Stimulated activated CD8-positive, alpha-beta memory T cell treated with anti-CD3 and anti-CD28 coated beads, Interleukin-15, amount 100 ng/mL, for 48 hours (primary cell): ENCODE measurements at regions not wholly inside any gene's neighbourhood (a gene's known extent, or its start where the extent isn't known, plus 50 kb on each side); places are given as distances from the start of the nearest gene placed in this dataset.

Experiments
- DNase-seq, 2 donors: peaks; one replicate each; pipeline ENCODE4 v3.0.0-alpha.2; 2020; ENCODE audit warnings: low read depth in 2 of 2

DNA sequence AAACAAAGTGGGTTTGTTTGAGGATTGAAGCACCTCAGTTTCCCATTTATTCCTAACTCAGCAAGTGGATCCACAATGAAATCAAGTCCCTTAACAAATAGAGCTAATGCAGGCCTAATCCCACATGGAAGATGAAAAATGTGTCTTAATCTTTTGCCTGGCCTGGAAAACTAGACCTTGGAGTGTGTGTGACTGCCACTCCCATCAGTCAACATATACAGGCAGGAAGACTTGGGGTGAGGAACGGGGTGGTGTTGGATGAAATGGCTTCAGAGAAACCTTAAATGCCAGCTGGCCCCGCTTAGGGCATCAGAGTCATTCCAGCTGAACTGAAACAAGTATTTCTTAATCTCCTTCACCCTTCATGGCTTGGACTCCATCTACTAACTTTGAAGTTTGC lies 269.5 kb downstream of the MAF start:
- DNase-seq = no peak

DNA sequence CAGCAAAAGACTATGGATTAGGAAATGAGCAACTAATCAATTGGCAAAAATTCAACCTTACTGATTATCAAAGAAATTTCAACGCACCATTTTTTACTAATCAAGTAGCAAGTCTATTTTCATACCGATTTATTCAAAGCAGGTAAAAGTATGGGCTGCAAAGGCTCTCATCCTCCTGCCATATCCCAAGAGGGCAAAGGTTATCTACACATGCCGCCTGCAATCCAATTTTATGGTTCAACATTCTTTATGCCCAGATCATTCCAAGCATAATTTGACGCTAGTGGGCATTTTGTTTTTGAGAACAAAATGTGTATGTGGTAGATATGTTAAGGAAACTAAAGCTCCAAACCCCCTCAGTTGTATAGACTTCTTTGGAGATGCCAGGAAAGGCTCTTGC lies 270.6 kb downstream of the MAF start:
- DNase-seq = no peak

DNA sequence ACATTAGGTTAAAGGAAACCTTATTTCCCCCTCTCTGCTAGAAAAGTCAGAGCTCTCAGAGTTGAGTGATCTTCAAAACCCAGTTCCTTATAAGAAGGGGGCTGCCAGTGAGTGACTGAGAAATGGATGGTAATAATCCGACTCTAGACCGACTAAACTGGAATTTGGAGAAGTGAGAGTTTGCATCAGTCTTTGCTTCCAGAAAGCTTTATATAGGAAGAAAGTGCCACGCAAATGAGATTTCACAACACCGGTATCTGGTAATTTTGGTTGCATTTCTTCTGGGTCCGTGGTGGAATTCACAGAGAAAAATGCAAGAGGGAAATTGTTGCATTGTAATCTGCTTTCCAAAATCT lies 271.4 kb downstream of the MAF start:
- DNase-seq = no peak

DNA sequence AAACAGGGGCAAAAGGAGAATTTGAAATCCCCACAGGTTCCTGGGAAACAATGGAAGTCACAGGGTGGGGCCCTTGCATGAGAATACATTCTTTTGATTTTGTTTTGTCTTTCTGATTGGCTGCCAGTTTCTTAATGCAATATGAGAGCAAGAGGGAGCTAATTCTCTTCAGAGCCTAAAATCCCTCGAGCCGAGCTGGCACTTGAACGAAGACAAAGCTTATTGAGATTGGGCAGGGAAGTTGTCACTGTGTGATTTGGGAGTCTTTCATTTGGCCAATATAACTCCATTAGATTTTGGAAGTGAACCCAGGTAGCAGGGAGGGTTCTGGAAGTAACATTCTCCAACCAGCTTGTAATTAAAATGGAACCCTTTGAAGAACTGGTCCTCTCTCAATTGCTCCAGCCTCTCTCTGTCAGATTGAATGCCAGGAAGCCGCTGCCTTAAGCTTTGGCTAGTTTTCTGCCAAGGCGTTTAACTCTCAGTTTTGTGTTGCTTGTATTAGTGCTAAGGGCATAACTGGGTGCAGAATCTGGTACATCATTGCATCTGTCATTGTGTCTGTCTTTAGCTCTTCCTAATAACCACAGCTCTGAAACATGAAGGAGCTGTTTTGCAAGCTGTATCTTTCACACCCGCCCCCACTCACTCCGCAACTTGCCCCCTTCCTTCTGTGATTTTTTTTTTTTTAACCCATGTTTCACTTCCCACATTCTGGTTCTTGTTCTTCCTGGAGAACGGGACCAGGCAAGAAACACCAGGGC lies 272.0 kb downstream of the MAF start:
- no peak for DNase-seq

DNA sequence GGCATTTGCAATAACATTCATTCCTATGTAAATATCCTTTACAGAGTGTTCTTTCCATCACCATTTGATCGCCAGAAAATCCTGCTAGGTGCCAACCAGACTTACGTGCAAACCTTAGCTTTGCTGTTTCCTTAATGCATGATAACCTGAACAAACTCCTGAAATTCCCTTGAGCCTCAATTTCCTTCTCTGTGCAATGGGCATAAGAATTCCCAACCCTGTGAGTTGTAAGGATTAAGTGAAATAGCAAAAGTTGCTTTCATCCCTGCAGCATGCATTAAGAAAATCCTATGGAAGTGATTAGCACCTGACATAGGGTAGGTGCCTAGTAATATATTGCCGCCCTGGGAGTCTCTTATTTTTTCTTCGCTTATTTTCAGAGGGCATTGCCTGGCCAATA lies 272.7 kb downstream of the MAF start:
- no peak for DNase-seq

DNA sequence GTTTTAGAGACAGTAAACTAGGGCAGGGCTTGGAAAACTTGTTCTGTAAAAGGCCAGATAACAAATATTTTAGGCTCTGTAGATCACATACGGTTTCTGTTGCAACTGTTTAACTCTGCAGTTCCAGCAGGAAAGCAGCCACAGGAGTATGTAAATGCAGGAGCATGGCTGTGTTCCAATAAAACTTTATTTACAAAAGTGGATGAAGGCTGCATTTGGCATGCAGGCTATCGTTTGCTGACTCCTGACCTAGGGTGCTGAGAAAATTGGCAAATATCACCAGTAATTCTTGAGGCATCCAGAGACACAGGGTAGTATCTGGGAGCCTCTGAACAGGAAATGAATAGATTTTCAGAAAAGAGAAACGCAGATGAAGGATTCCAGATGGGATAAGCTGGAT lies 274.0 kb downstream of the MAF start:
- no peak for DNase-seq

DNA sequence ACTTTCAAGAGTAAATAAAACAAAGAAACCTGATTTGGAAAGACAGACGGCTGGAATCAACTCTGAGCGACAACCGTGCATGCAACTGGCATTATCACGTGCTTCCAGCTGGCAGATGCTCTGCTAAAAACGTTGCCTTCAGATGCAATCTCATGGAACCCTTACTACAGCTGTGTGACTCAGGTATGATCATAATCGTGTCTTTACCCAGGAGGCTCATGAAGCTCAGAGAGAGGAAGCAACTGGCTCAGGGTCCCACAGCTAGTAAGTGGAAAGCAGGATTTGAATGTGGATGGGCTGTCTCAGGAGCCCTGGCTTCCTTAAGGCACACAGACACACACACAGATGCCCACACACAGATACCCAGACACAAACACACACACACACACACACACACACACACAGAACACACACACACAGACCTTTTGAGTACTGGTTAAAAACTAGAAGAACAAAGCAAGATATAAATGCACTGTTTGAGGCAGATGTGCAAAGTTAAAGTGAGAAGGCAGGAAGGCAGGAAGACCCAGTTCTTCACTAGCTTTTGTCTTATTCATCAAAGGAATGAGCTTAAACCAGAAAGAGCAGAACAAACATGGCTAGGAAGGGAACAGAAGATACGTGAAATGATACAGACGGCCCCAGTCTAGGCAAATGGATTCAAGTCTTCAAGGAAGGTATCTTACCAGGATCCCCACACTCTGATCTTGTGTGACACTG lies 275.2 kb downstream of the MAF start:
- DNase-seq = no peak

DNA sequence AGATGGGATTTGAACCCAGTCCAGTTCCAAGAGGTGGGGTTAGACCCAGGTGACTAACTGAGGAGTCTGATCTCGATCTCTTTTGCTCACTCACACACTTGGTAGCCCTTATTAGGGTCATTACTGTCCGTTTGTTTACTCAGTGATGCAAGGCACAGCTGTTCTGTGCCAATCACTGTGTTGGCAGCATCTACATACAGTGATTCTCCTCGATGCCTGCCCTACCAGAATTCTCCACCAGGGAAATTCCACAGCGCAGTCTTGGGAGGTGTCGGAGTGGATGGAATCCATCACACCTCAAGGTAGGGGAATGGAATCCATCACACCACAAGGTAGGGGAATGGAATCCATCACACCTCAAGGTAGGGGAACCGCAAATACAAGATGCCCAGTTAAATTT lies 279.6 kb downstream of the MAF start:
- no peak for DNase-seq

DNA sequence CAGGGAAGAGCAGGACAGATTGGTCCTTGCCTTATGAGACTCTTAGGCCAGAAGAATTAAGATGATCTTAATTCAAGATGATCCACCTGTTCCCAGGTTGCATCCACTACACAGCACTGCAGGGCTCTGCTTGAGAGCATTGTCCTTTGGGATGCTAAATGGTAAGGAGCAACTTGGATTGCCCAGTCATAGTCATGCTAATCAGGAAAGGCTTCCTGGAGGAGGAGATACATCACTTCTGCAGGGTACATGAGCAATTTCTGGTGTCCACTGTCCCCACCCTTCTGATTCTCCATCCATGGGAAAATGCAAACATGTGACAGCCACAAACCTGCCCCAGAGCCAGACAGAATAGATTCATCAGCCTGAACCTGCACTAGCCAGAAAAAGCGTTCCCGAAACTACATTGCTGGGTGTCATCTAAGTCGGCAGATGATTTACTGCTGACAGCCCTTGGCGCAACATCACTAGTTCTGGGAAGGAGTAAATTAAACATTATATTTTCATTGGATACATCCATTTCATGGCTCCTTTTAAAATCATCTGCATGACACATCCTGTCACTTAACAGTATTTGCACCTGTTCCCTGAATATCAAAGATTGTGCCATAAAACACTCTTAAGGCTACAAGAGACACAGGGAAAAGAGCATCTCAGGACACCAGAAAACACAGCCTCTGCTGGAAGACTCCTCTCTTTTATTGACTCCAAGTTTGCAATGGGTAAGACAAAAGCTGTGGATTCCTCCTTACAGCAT lies 282.2 kb downstream of the MAF start:
- no peak for DNase-seq

DNA sequence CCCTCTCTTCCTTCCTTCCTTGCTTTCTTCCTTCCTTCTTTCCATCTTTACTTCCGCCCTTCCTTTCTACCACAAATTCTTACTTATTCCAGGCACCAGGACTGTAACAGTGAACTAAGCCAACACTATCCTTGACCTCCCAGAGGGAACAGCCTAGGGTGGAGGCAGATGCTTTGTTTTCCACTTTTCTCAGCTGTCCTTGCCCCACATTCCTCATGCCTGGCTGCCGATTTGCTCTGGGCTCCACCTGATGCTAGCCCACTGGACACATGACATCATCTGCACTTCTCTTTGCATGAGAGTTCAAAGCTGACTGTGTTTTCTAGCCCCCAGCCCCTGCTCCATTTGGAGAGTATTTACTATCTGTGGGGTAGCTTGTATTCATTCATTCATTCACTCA lies 283.0 kb downstream of the MAF start:
- no peak for DNase-seq

DNA sequence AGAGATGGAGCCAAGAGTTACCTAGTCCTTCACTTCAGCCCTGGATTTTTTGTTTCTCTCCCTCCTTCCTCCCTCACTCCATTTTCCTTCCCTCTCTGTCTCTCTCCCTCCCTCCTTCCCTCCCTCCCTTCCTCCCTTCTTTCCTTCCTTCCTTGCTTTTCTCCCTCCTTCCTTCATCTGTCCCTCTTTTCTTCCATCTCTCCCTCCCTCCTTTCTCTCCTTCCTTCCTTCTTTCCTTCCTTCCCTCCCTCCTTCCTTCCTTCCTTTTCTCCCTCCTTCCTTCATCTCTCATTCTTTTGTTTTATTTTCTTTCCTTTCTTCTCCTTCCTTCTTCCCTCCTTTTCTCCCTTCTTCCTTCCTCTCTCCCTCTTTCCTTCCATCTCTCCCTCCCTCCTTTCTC lies 283.5 kb downstream of the MAF start:
- no peak for DNase-seq

DNA sequence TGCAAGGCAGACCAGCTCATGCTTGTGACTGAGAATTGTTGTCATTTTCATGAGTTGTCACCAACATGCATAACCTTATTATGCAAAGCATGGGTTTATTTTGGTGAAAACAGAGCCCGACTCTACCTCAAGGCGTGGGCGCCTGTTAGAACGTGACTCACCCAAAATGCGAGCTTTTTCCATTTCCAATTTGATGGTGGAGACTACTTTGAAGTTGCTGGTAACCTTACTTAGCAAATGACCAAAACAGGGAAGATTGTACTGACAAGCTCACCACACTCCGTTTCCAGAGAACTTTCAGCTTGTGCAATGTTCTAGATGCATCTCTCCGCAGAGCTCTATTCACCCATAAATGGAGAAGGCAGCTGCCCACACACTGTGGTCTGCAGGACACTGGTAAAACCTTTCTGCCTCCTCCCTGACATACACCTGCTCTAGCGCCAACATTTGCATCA lies 284.5 kb downstream of the MAF start:
- peak; percentile 63 to 71 for DNase-seq

DNA sequence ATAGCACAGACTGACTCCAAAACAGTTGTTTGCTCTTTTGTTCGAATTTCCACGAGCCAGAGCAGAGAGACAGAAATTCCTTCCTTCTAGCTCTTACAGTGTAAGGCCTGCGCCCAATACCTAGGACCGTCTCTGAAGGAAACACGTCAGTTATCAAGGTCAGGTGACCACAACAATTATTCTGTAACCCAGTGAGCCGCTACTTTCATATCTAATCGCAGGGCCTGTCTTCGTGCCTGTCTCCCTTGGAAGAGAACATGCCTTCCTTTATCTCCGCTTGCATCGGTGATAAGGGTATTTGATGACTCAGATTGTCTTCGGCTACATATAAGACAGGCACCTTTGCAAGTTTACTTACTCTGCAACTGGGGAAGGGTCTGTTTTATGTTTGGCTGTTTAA lies 288.0 kb downstream of the MAF start:
- no peak for DNase-seq

DNA sequence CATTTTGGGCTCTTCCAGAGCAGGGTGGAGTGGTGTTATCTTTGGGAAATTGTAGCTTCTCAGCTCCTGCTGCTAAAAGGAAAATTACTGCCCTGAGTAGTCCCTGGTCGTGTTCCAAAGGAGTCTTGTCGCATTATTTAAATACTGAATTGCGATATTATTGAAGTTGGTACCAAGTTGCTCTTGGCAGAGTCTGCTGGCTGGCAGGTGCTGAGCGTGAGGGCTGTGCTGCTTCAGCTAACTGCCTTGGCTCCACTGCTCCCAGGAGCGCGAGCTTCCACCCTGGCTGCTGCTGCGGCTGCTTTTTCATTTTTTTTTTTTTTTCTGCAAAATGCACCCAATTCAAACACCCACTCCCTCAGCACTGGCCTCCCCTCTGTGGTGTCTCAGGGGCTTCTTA lies 289.8 kb downstream of the MAF start:
- no peak for DNase-seq

DNA sequence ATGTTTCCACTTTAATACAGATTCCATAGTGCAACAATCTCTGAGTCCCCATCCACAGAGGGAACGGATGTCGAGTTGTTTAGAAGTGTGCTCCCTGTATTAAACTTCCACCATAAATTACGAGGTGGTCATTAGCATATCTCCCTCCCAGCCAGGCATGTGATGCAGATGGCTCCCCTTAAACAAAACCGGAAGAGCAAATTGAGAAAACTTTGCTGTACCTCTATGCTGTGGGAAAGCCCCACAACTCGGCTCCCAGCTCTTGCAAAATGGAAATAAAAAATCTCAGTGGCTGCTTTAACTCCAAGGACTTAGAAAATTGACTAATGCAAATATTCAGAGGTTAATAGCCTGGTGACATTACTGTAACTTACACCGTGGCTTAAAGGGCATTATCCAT lies 290.9 kb downstream of the MAF start:
- DNase-seq = no peak

DNA sequence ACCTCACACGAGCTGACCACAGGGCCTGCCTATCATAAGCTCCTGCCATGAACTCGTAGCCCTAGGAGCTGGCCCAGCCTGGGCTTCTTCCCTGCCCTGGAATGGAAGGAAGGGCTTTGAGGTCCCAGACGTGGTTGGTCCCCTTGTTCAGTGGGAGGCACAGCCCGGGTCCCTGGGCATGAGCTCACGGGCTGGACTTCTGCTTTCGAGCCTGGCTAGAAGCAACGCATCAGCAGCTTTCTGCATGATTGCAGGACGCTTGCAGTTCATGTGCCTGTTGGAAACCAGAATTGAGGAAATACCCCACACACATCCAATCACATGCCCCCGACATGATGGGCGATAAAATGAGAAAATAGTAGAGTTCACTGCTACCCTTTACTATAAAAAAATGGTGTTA lies 293.3 kb downstream of the MAF start:
- no peak for DNase-seq

DNA sequence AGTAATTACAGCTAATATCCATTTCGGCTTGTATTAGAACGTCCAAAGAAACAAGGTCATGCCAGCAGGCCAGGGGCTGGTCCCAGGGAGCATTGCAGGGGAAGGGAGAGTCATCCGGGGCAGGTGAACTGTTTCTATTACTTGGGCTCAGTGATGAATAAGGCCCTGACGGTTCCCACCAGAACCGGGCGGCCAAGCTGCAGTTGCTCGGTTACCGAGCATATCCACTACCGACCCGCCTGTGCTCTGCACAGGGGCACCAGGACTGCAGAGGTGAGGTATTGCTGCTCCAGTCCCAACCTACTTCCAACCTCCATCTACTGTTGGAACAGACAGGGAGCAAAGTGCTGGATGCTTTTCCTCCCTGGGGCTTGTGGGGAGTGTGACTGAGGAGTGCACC lies 295.5 kb downstream of the MAF start:
- no peak for DNase-seq

DNA sequence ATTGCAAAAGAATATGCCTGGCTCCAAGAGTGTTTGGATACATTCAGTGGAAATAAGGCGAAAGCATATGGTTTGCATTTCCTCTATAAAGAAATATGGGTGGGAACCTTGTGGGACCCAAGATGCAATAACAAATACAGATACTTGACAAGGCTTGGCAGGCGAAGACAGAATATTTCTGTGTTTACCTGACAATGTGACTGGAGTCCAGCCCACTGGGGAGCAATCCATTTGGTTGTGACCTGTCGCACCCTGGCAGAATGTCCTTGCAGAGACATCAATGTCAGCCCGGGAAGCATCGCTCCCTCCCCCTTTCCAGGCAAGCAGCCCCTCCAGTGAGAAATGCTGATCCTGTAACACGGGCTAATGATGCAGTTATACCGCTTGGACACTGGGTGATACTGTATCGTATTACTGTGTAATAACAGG lies 296.6 kb downstream of the MAF start:
- no peak for DNase-seq

DNA sequence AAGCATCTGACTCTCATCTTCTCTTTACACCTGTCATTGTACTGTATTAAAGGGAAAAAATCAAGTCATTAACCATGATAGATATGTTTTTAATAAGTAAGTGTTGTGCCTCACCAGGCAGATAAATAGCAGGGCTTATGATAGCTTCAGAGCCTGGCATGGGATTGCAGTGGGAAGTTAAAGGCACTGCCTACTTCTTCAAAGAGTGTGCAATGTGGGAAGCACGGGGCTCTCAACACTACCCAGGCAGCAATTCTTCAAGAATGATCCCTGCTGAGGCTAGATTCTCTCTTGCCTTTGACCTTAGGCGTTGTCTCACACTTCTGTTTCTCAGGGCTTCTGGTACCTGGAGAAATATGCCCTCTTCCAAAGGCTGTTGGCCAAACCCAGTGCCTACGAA lies 297.3 kb downstream of the MAF start:
- no peak for DNase-seq

DNA sequence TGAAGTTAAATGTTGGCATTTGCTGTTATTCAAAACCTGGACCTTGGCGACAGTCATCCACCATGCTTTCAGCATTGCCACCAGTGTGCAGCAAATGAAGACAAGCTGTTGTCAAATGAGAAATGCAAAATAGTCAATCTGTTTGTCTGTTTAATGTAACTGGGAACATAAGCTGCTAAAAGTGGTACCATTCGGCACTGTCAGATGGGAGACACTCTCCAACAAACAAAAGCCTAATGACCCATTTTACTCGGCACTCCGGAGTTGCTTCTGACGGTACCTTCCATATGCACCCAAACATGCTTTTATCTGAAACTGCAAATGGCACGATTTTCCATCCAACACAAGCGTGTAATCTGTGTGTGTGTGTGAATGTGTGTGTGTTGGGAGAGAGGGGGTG lies 297.8 kb downstream of the MAF start:
- no peak for DNase-seq

DNA sequence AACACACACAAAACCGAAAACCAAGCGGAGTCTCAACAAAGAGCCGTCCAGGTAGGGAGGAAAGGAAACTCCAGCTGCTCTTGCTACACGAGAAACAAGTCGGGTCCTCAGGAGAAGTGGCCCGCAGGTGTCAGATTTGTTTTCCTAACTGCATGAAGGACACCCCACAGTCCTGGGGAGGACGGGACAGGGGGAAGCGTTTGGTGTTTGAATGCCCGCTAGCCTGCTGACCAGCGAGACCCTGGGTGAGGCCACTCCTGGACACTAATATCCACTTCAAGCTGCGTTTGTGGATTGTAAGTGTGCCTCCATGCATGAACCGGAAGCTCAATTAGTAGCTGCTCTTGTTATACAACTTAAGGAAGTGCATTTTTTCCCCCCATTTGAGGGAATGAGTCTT lies 299.5 kb downstream of the MAF start:
- no peak for DNase-seq

DNA sequence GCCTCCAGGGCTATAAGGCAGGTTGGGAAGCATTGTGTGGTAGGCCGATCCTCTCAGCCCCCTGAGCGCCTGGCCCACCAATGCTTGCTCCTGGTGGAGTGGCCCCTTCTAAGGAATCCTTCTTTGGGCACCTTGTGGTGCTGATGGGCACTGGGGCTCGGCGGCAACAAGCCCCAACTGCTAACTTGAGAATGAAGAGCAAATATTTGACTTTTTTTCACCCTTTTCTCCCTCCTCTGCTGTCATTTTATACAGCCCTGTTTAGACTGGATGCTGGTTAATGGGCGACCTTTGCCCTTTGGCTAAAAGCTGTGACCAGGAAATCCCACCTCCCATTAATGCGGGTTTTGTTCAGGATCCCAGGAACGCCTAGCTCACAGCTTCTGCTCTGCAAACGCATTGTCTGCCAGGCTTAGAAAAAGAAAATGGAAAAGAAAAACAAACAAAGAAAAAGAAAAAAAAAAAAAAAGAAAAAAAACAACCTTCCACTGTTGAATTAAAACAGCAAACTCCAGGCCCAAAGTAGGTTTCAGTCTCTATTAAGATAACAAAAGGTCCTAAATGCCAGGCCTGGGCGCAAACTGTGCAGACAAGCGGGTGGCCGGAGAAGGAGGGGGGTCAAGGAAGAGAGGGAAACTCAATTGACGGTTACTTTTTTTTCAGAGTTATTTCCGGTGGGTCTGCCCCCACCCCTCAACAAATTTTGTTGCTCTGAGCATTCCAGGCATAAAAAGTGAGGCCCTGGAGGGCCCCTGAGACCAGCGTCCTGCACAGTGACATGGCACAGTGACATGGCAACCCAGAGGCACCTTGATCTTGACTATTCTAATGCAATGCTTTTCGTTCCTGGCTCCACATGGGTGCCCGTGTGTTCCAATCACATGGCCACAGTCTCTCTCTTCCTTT lies 301.4 kb downstream of the MAF start:
- no peak for DNase-seq
